Parathyroid adenoma (tissue), 2 donors: ENCODE measurements at regions not wholly inside any gene's neighbourhood (a gene's known extent, or its start where the extent isn't known, plus 50 kb on each side); places are given as distances from the start of the nearest gene placed in this dataset.
"Not testable (repeated sequence)": the region's sequence is repeated elsewhere in the genome, so short reads cannot be mapped to it uniquely, and the experiment has no call there.

ENCODE experiments used
- H2AFZ ChIP-seq: fragments of 300-600 bp; sonication (generic); one replicate; pipeline ENCODE4 v1.7.0; 2017; ENCODE audit warnings: antibody characterized with exemption, mild to moderate bottlenecking
- H3K27ac ChIP-seq: fragments of 300-600 bp; sonication (generic); one replicate; pipeline ENCODE4 v1.7.0; 2017
- H3K27me3 ChIP-seq: fragments of 300-600 bp; sonication (generic); one replicate; pipeline ENCODE4 v1.7.0; 2017; ENCODE audit warnings: low read length; ENCODE audit not compliant: control insufficient read depth, insufficient read depth
- H3K36me3 ChIP-seq: fragments of 300-600 bp; sonication (generic); one replicate; pipeline ENCODE4 v1.7.0; 2017; ENCODE audit warnings: low read length; ENCODE audit not compliant: control insufficient read depth, insufficient read depth
- H3K4me1 ChIP-seq: fragments of 300-600 bp; sonication (generic); one replicate; pipeline ENCODE4 v1.7.0; 2017; ENCODE audit warnings: control low read depth
- H3K4me2 ChIP-seq: fragments of 300-600 bp; sonication (generic); one replicate; pipeline ENCODE4 v1.7.0; 2017; ENCODE audit warnings: low read length
- H3K4me3 ChIP-seq: fragments of 300-600 bp; sonication (generic); one replicate; pipeline ENCODE4 v1.7.0; 2017; ENCODE audit warnings: low read depth, low read length
- H3K79me2 ChIP-seq: fragments of 300-600 bp; sonication (generic); one replicate; pipeline ENCODE4 v1.7.0; 2017; ENCODE audit warnings: control low read depth
- H3K9ac ChIP-seq: fragments of 300-600 bp; sonication (generic); one replicate; pipeline ENCODE4 v1.7.0; 2017; ENCODE audit warnings: mild to moderate bottlenecking
- H3K9me3 ChIP-seq: fragments of 300-600 bp; sonication (generic); one replicate; pipeline ENCODE4 v1.7.0; 2017; ENCODE audit warnings: low read length; ENCODE audit not compliant: control insufficient read depth
- CTCF ChIP-seq: fragments of 300-600 bp; sonication (generic); IDR thresholded peaks from one replicate; pipeline ENCODE4 v1.7.0; 2017; ENCODE audit warnings: antibody characterized with exemption, mild to moderate bottlenecking
- donor health status: primary hyperparathyroidism.

GRCh38 chr14:49250109-49250508 lies 336.1 kb downstream of the RPS29 start:
- no peaks in the 10 kb centered on the region for H3K27me3 ChIP-seq
- H3K4me2 ChIP-seq = no peak overlapping the region
- H3K4me1 ChIP-seq = no peaks in the 10 kb centered on the region
- H3K4me3 ChIP-seq = no peak overlapping the region
- H3K9me3 ChIP-seq = no peaks in the 10 kb centered on the region
- H3K9ac ChIP-seq = no peak overlapping the region
- H3K27ac ChIP-seq = no peak overlapping the region
- no peaks in the 10 kb centered on the region for H3K36me3 ChIP-seq
- no peak overlapping the region for H2AFZ ChIP-seq
- H3K79me2 ChIP-seq = no peaks in the 10 kb centered on the region
- no peak for TF ChIP-seq CTCF

GRCh38 chr14:49249022-49249421 lies 337.2 kb downstream of the RPS29 start:
- Histone ChIP-seq H3K79me2 (no peaks in the 10 kb centered on the region), H3K9me3 (no peaks in the 10 kb centered on the region), H3K4me3 (no peak overlapping the region), H3K4me2 (no peak overlapping the region), H2AFZ (no peak overlapping the region), H3K36me3 (no peaks in the 10 kb centered on the region), H3K4me1 (no peaks in the 10 kb centered on the region), H3K9ac (no peak overlapping the region), H3K27ac (no peak overlapping the region), H3K27me3 (no peaks in the 10 kb centered on the region)
- no peak for TF ChIP-seq CTCF

GRCh38 chr14:49243777-49244176 lies 342.4 kb downstream of the RPS29 start:
- H3K79me2 ChIP-seq, H3K36me3 ChIP-seq, H3K4me1 ChIP-seq, H3K4me3 ChIP-seq, H3K9me3 ChIP-seq, H3K27ac ChIP-seq, H3K9ac ChIP-seq, H3K4me2 ChIP-seq, H2AFZ ChIP-seq, H3K27me3 ChIP-seq: not testable (repeated sequence)

GRCh38 chr14:49240383-49240782 lies 345.8 kb downstream of the RPS29 start:
- H3K9me3 ChIP-seq = no peaks in the 10 kb centered on the region
- no peaks in the 10 kb centered on the region for H3K27me3 ChIP-seq
- no peak overlapping the region for H3K4me2 ChIP-seq
- TF ChIP-seq CTCF = no peak
- no peak overlapping the region for H3K27ac ChIP-seq
- H3K36me3 ChIP-seq = no peaks in the 10 kb centered on the region
- no peaks in the 10 kb centered on the region for H3K79me2 ChIP-seq
- H2AFZ ChIP-seq = no peak overlapping the region
- H3K4me1 ChIP-seq = no peaks in the 10 kb centered on the region
- no peak overlapping the region for H3K4me3 ChIP-seq
- H3K9ac ChIP-seq = no peak overlapping the region

GRCh38 chr14:49228552-49228951 lies 357.6 kb downstream of the RPS29 start:
- TF ChIP-seq CTCF = no peak
- H3K27me3 ChIP-seq = no peaks in the 10 kb centered on the region
- no peaks in the 10 kb centered on the region for H3K4me1 ChIP-seq

More at GRCh38 chr14:49228552-49228951, 357.6 kb downstream of the RPS29 start:
- Histone ChIP-seq H3K9me3 (no peaks in the 10 kb centered on the region), H3K4me2 (no peak overlapping the region), H3K36me3 (no peaks in the 10 kb centered on the region), H3K4me3 (no peak overlapping the region), H3K79me2 (no peaks in the 10 kb centered on the region), H3K9ac (no peak overlapping the region), H3K27ac (no peak overlapping the region), H2AFZ (no peak overlapping the region)
